Activated gamma-delta T cell (primary cell): ENCODE measurements at regions not wholly inside any gene's neighbourhood (a gene's known extent, or its start where the extent isn't known, plus 50 kb on each side); places are given as distances from the start of the nearest gene placed in this dataset.

Experiments used
- DNase-seq: peaks from one replicate; lab custom pipeline; 2025; lab: John Stamatoyannopoulos, UW

GRCh38 chr1:201708691-201709090 lies 120.3 kb upstream of the IPO9 start:
- DNase-seq: no peak

- no peak for DNase-seq
Observed at GRCh38 chr1:201709564-201710295, 119.2 kb upstream of the IPO9 start.

GRCh38 chr1:201710632-201711597 lies 118.0 kb upstream of the IPO9 start:
- DNase-seq: no peak

- no peak for DNase-seq
Observed at GRCh38 chr1:201711811-201712210, 117.1 kb upstream of the IPO9 start.

- DNase-seq: no peak
Observed at GRCh38 chr1:201712387-201713085, 116.4 kb upstream of the IPO9 start.

GRCh38 chr1:201713086-201713810 lies 115.7 kb upstream of the IPO9 start:
- DNase-seq: no peak

- no peak for DNase-seq
Observed at GRCh38 chr1:201714542-201715329, 114.2 kb upstream of the IPO9 start.

- no peak for DNase-seq
Observed at GRCh38 chr1:201715351-201715750, 113.6 kb upstream of the IPO9 start.

- DNase-seq: no peak
Observed at GRCh38 chr1:201715801-201716741, 112.9 kb upstream of the IPO9 start.

- DNase-seq: no peak
Observed at GRCh38 chr1:201716742-201717135, 112.2 kb upstream of the IPO9 start.

- no peak for DNase-seq
Observed at GRCh38 chr1:201717286-201717685, 111.7 kb upstream of the IPO9 start.

GRCh38 chr1:201718346-201719202 lies 110.4 kb upstream of the IPO9 start:
- no peak for DNase-seq

GRCh38 chr1:201719812-201720521 lies 109.0 kb upstream of the IPO9 start:
- DNase-seq: no peak

GRCh38 chr1:201720522-201720844 lies 108.5 kb upstream of the IPO9 start:
- DNase-seq: no peak

- DNase-seq: no peak
Observed at GRCh38 chr1:201721082-201722049, 107.6 kb upstream of the IPO9 start.

- DNase-seq: no peak
Observed at GRCh38 chr1:201724039-201724765, 104.8 kb upstream of the IPO9 start.

GRCh38 chr1:201724766-201725118 lies 104.2 kb upstream of the IPO9 start:
- no peak for DNase-seq
